Spinal cord (tissue), 10 donors: ENCODE measurements at regions not wholly inside any gene's neighbourhood (a gene's known extent, or its start where the extent isn't known, plus 50 kb on each side); places are given as distances from the start of the nearest gene placed in this dataset. TPM values are rescaled to one million over a fixed set of nuclear protein-coding genes. Genes with fewer than 3 reads are reported as not detected.

Experiments used
- DNase-seq, 6 donors: peaks; one replicate each; pipeline versions ENCODE4 v3.0.0 to v3.0.0-alpha.2; 2013 to 2015; ENCODE audit warnings: low spot score in 6 of 6, low read depth in 4 of 6
- H3K27ac ChIP-seq: one replicate; pipeline ENCODE4 v1.5.1; 2013; ENCODE audit warnings: low read depth, low read length, control low read depth
- H3K27me3 ChIP-seq: one replicate; pipeline ENCODE4 v1.6.1; 2013; ENCODE audit warnings: low read length; ENCODE audit not compliant: control insufficient read depth, insufficient read depth
- H3K36me3 ChIP-seq: one replicate; pipeline ENCODE4 v1.6.1; 2013; ENCODE audit warnings: low read length; ENCODE audit not compliant: control insufficient read depth, insufficient read depth
- H3K4me1 ChIP-seq: one replicate; pipeline ENCODE4 v1.6.1; 2013; ENCODE audit warnings: low read length; ENCODE audit not compliant: control insufficient read depth, insufficient read depth
- H3K4me3 ChIP-seq: one replicate; pipeline ENCODE4 v1.5.1; 2013; ENCODE audit warnings: low read depth, low read length, control low read depth
- H3K9me3 ChIP-seq: one replicate; pipeline ENCODE4 v1.6.1; 2013; ENCODE audit warnings: low read length; ENCODE audit not compliant: control insufficient read depth, insufficient read depth
- WGBS: methylation state at CpG from one replicate; pipeline ENCODE4 v1.1.5; 2013; ENCODE audit warnings: missing lambda C conversion rate; ENCODE audit not compliant: insufficient coverage; 5-methylcytosine and 5-hydroxymethylcytosine counted together
- small RNA-seq: library from RNA; depleted of rRNA; stranded (forward); fragments of <200 nt; gene quantifications from one replicate; pipeline ENCODE3, GENCODE V24; 2014; ENCODE audit warnings: low replicate concordance
- donor health status: healthy.

GRCh38 chr11:16412525-16413172 is 56.3 kb upstream of the SOX6 start:
- WGBS, result no CpG with 5 or more reads among the region's 1 CpG
- no peak for DNase-seq
- no peak overlapping the region for H3K27ac ChIP-seq
- no peaks in the 10 kb centered on the region for H3K27me3 ChIP-seq
- H3K36me3 ChIP-seq, result no peaks in the 10 kb centered on the region
- H3K4me1 ChIP-seq, result no peaks in the 10 kb centered on the region
- H3K4me3 ChIP-seq, result no peak overlapping the region
- H3K9me3 ChIP-seq, result no peaks in the 10 kb centered on the region

- H3K36me3 ChIP-seq, result no peaks in the 10 kb centered on the region
- H3K4me3 ChIP-seq, result no peak overlapping the region
- H3K27ac ChIP-seq, result no peak overlapping the region
- no peaks in the 10 kb centered on the region for H3K9me3 ChIP-seq
- no peaks in the 10 kb centered on the region for H3K4me1 ChIP-seq
- 100% methylated on average over 3 of the region's 5 CpGs for WGBS
- H3K27me3 ChIP-seq, result no peaks in the 10 kb centered on the region
- no peak for DNase-seq
These were observed 54.1 kb upstream of the SOX6 start for GRCh38 chr11:16410479-16410878.

- WGBS, result no CpG with 5 or more reads among the region's 1 CpG
- H3K4me1 ChIP-seq, result no peaks in the 10 kb centered on the region
- H3K4me3 ChIP-seq, result no peak overlapping the region
- H3K27me3 ChIP-seq, result no peaks in the 10 kb centered on the region
- H3K36me3 ChIP-seq, result no peaks in the 10 kb centered on the region
- no peak overlapping the region for H3K27ac ChIP-seq
- no peaks in the 10 kb centered on the region for H3K9me3 ChIP-seq
- no peak for DNase-seq
These were observed 52.3 kb upstream of the SOX6 start for GRCh38 chr11:16408619-16409018.

GRCh38 chr11:16406226-16406625 is 49.9 kb upstream of the SOX6 start:
- Histone ChIP-seq H3K27me3 (no peaks in the 10 kb centered on the region), H3K9me3 (no peaks in the 10 kb centered on the region), H3K4me3 (no peak overlapping the region), H3K27ac (no peak overlapping the region), H3K4me1 (no peaks in the 10 kb centered on the region), H3K36me3 (no peaks in the 10 kb centered on the region)
- WGBS, result no CpG with 5 or more reads among the region's 1 CpG
- DNase-seq, result no peak

Small RNAs in the stretch of these regions (small RNA-seq; reads per million reads assigned to genes)
- not detected for gene RN7SL188P
